ENCODE measurements at regions not wholly inside any gene's neighbourhood (a gene's known extent, or its start where the extent isn't known, plus 50 kb on each side); places are given as distances from the start of the nearest gene placed in this dataset.

- Histone ChIP-seq H3K4me1 (ENCODE audit: control insufficient read depth in 1 of 2, extremely low read depth in 1 of 2, insufficient read depth in 2 of 2, low read length in 2 of 2) (no peaks in the 10 kb centered on the region), H3K9me3 (no peaks in the 10 kb centered on the region), H3K27me3 (replicated peaks in 1 of 2; ENCODE audit: control insufficient read depth in 2 of 2, extremely low read depth in 1 of 2, insufficient read depth in 2 of 2, low read length in 1 of 2) (no peaks in the 10 kb centered on the region), H3K4me3 (ENCODE audit: control insufficient read depth in 1 of 2, extremely low read depth in 1 of 2, low read length in 1 of 2) (no peak overlapping the region), H3K36me3 (ENCODE audit: control insufficient read depth in 2 of 2, extremely low read depth in 1 of 2, insufficient read depth in 1 of 2, low read length in 1 of 2) (no peaks in the 10 kb centered on the region), H3K27ac (ENCODE audit: low read length) (no peak overlapping the region)
- no peaks in the 10 kb centered on the region for H3K27me3 Mint-ChIP-seq
- H3K4me1 Mint-ChIP-seq = no peaks in the 10 kb centered on the region
- H3K36me3 Mint-ChIP-seq = no peaks in the 10 kb centered on the region
- H3K4me3 Mint-ChIP-seq = no peak overlapping the region
- POLR2A ChIA-PET = no interaction called here
- CTCF ChIA-PET = no interaction called here
- H3K9me3 Mint-ChIP-seq = peaks cover 0 to 5% (median 2%) of the 10 kb centered on the region in 3 donors
- no peak overlapping the region for H3K27ac Mint-ChIP-seq
- DNase-seq (no peak), ATAC-seq (replicated peaks in 1 of 4) (no peak)
- WGBS (ENCODE audit: insufficient coverage) = no CpG with 5 or more reads among the region's 2 CpGs
Observed at GRCh38 chr2:13495051-13495450, 778.3 kb downstream of the TRIB2 start.

- Histone ChIP-seq H3K4me3 (ENCODE audit: control insufficient read depth in 1 of 2, extremely low read depth in 1 of 2, low read length in 1 of 2) (no peak overlapping the region), H3K27me3 (replicated peaks in 1 of 2; ENCODE audit: control insufficient read depth in 2 of 2, extremely low read depth in 1 of 2, insufficient read depth in 2 of 2, low read length in 1 of 2) (no peaks in the 10 kb centered on the region), H3K36me3 (ENCODE audit: control insufficient read depth in 2 of 2, extremely low read depth in 1 of 2, insufficient read depth in 1 of 2, low read length in 1 of 2) (no peaks in the 10 kb centered on the region), H3K9me3 (no peaks in the 10 kb centered on the region), H3K4me1 (ENCODE audit: control insufficient read depth in 1 of 2, extremely low read depth in 1 of 2, insufficient read depth in 2 of 2, low read length in 2 of 2) (no peaks in the 10 kb centered on the region), H3K27ac (ENCODE audit: low read length) (no peak overlapping the region)
- Mint-ChIP-seq H3K27ac (no peak overlapping the region), H3K27me3 (no peaks in the 10 kb centered on the region), H3K4me1 (no peaks in the 10 kb centered on the region), H3K4me3 (no peak overlapping the region), H3K36me3 (no peaks in the 10 kb centered on the region), H3K9me3 (no peaks in the 10 kb centered on the region)
- DNase-seq (no peak), ATAC-seq (replicated peaks in 1 of 4) (no peak)
- ChIA-PET CTCF (no interaction called here), POLR2A (no interaction called here)
- WGBS (ENCODE audit: insufficient coverage) = 60% methylated on average over 1 of the region's 1 CpG
Observed at GRCh38 chr2:13504808-13505207, 788.1 kb downstream of the TRIB2 start.

GRCh38 chr2:13508671-13509070, 791.9 kb downstream of the TRIB2 start:
- Mint-ChIP-seq H3K27me3 (no peaks in the 10 kb centered on the region), H3K4me3 (no peak overlapping the region), H3K36me3 (no peaks in the 10 kb centered on the region), H3K9me3 (no peaks in the 10 kb centered on the region), H3K27ac (no peak overlapping the region), H3K4me1 (no peaks in the 10 kb centered on the region)
- no CpG with 5 or more reads among the region's 1 CpG for WGBS (ENCODE audit: insufficient coverage)
- H3K4me1 ChIP-seq (ENCODE audit: control insufficient read depth in 1 of 2, extremely low read depth in 1 of 2, insufficient read depth in 2 of 2, low read length in 2 of 2) = no peaks in the 10 kb centered on the region
- H3K36me3 ChIP-seq (ENCODE audit: control insufficient read depth in 2 of 2, extremely low read depth in 1 of 2, insufficient read depth in 1 of 2, low read length in 1 of 2) = no peaks in the 10 kb centered on the region
- ChIA-PET POLR2A (no interaction called here), CTCF (no interaction called here)
- no peak overlapping the region for H3K4me3 ChIP-seq (ENCODE audit: control insufficient read depth in 1 of 2, extremely low read depth in 1 of 2, low read length in 1 of 2)
- H3K27me3 ChIP-seq (replicated peaks in 1 of 2; ENCODE audit: control insufficient read depth in 2 of 2, extremely low read depth in 1 of 2, insufficient read depth in 2 of 2, low read length in 1 of 2) = no peaks in the 10 kb centered on the region
- no peak for ATAC-seq (replicated peaks in 1 of 4)
- no peak overlapping the region for H3K27ac ChIP-seq (ENCODE audit: low read length)
- DNase-seq = no peak
- no peaks in the 10 kb centered on the region for H3K9me3 ChIP-seq

- Mint-ChIP-seq H3K4me1 (no peaks in the 10 kb centered on the region), H3K27ac (no peak overlapping the region), H3K4me3 (no peak overlapping the region), H3K9me3 (peaks cover 0 to 8% (median 3%) of the 10 kb centered on the region in 3 donors), H3K27me3 (no peaks in the 10 kb centered on the region), H3K36me3 (no peaks in the 10 kb centered on the region)
- Histone ChIP-seq H3K4me1 (ENCODE audit: control insufficient read depth in 1 of 2, extremely low read depth in 1 of 2, insufficient read depth in 2 of 2, low read length in 2 of 2) (no peaks in the 10 kb centered on the region), H3K27ac (ENCODE audit: low read length) (no peak overlapping the region), H3K36me3 (ENCODE audit: control insufficient read depth in 2 of 2, extremely low read depth in 1 of 2, insufficient read depth in 1 of 2, low read length in 1 of 2) (no peaks in the 10 kb centered on the region), H3K9me3 (no peaks in the 10 kb centered on the region), H3K4me3 (ENCODE audit: control insufficient read depth in 1 of 2, extremely low read depth in 1 of 2, low read length in 1 of 2) (no peak overlapping the region), H3K27me3 (replicated peaks in 1 of 2; ENCODE audit: control insufficient read depth in 2 of 2, extremely low read depth in 1 of 2, insufficient read depth in 2 of 2, low read length in 1 of 2) (no peaks in the 10 kb centered on the region)
- POLR2A ChIA-PET = no interaction called here
- WGBS (ENCODE audit: insufficient coverage) = no CpG with 5 or more reads among the region's 3 CpGs
- DNase-seq = no peak
- CTCF ChIA-PET = no interaction called here
- ATAC-seq (replicated peaks in 1 of 4) = no peak
Observed at GRCh38 chr2:13515254-13515653, 798.5 kb downstream of the TRIB2 start.

- Histone ChIP-seq H3K4me3 (ENCODE audit: control insufficient read depth in 1 of 2, extremely low read depth in 1 of 2, low read length in 1 of 2) (no peak overlapping the region), H3K27ac (ENCODE audit: low read length) (no peak overlapping the region), H3K9me3 (no peaks in the 10 kb centered on the region), H3K27me3 (replicated peaks in 1 of 2; ENCODE audit: control insufficient read depth in 2 of 2, extremely low read depth in 1 of 2, insufficient read depth in 2 of 2, low read length in 1 of 2) (no peaks in the 10 kb centered on the region), H3K36me3 (ENCODE audit: control insufficient read depth in 2 of 2, extremely low read depth in 1 of 2, insufficient read depth in 1 of 2, low read length in 1 of 2) (no peaks in the 10 kb centered on the region), H3K4me1 (ENCODE audit: control insufficient read depth in 1 of 2, extremely low read depth in 1 of 2, insufficient read depth in 2 of 2, low read length in 2 of 2) (no peaks in the 10 kb centered on the region)
- Mint-ChIP-seq H3K4me1 (no peaks in the 10 kb centered on the region), H3K9me3 (peaks cover 0 to 7% (median 0%) of the 10 kb centered on the region in 3 donors), H3K4me3 (no peak overlapping the region), H3K36me3 (no peaks in the 10 kb centered on the region), H3K27me3 (no peaks in the 10 kb centered on the region), H3K27ac (no peak overlapping the region)
- no peak for DNase-seq
- no peak for ATAC-seq (replicated peaks in 1 of 4)
- CTCF ChIA-PET = no interaction called here
- 100% methylated on average over 1 of the region's 6 CpGs for WGBS (ENCODE audit: insufficient coverage)
- POLR2A ChIA-PET = no interaction called here
Observed at GRCh38 chr2:13522096-13522495, 805.4 kb downstream of the TRIB2 start.

- WGBS (ENCODE audit: insufficient coverage) = 45% methylated on average over 2 of the region's 6 CpGs
- Mint-ChIP-seq H3K9me3 (peaks cover 0 to 7% (median 0%) of the 10 kb centered on the region in 3 donors), H3K27me3 (no peaks in the 10 kb centered on the region), H3K36me3 (no peaks in the 10 kb centered on the region), H3K27ac (no peak overlapping the region), H3K4me3 (no peak overlapping the region), H3K4me1 (no peaks in the 10 kb centered on the region)
- H3K9me3 ChIP-seq = no peaks in the 10 kb centered on the region
- ChIA-PET CTCF (no interaction called here), POLR2A (no interaction called here)
- no peaks in the 10 kb centered on the region for H3K4me1 ChIP-seq (ENCODE audit: control insufficient read depth in 1 of 2, extremely low read depth in 1 of 2, insufficient read depth in 2 of 2, low read length in 2 of 2)
- no peak for DNase-seq
- no peaks in the 10 kb centered on the region for H3K27me3 ChIP-seq (replicated peaks in 1 of 2; ENCODE audit: control insufficient read depth in 2 of 2, extremely low read depth in 1 of 2, insufficient read depth in 2 of 2, low read length in 1 of 2)
- no peak overlapping the region for H3K27ac ChIP-seq (ENCODE audit: low read length)
- H3K36me3 ChIP-seq (ENCODE audit: control insufficient read depth in 2 of 2, extremely low read depth in 1 of 2, insufficient read depth in 1 of 2, low read length in 1 of 2) = no peaks in the 10 kb centered on the region
- no peak overlapping the region for H3K4me3 ChIP-seq (ENCODE audit: control insufficient read depth in 1 of 2, extremely low read depth in 1 of 2, low read length in 1 of 2)
- no peak for ATAC-seq (replicated peaks in 1 of 4)
Observed at GRCh38 chr2:13522917-13523821, 806.4 kb downstream of the TRIB2 start.

- no peak for ATAC-seq (replicated peaks in 1 of 4)
Observed at GRCh38 chr2:13524492-13524891, 807.8 kb downstream of the TRIB2 start.

More at GRCh38 chr2:13524492-13524891, 807.8 kb downstream of the TRIB2 start:
- no peak for DNase-seq
- H3K36me3 Mint-ChIP-seq = no peaks in the 10 kb centered on the region
- Histone ChIP-seq H3K4me3 (ENCODE audit: control insufficient read depth in 1 of 2, extremely low read depth in 1 of 2, low read length in 1 of 2) (no peak overlapping the region), H3K4me1 (ENCODE audit: control insufficient read depth in 1 of 2, extremely low read depth in 1 of 2, insufficient read depth in 2 of 2, low read length in 2 of 2) (no peaks in the 10 kb centered on the region), H3K9me3 (no peaks in the 10 kb centered on the region), H3K27me3 (replicated peaks in 1 of 2; ENCODE audit: control insufficient read depth in 2 of 2, extremely low read depth in 1 of 2, insufficient read depth in 2 of 2, low read length in 1 of 2) (no peaks in the 10 kb centered on the region), H3K27ac (ENCODE audit: low read length) (no peak overlapping the region), H3K36me3 (ENCODE audit: control insufficient read depth in 2 of 2, extremely low read depth in 1 of 2, insufficient read depth in 1 of 2, low read length in 1 of 2) (no peaks in the 10 kb centered on the region)
- ChIA-PET CTCF (no interaction called here), POLR2A (no interaction called here)
- WGBS (ENCODE audit: insufficient coverage) = no CpG with 5 or more reads among the region's 1 CpG
- peaks cover 0 to 7% (median 0%) of the 10 kb centered on the region in 3 donors for H3K9me3 Mint-ChIP-seq
- H3K27me3 Mint-ChIP-seq = no peaks in the 10 kb centered on the region
- no peak overlapping the region for H3K27ac Mint-ChIP-seq
- no peak overlapping the region for H3K4me3 Mint-ChIP-seq
- H3K4me1 Mint-ChIP-seq = no peaks in the 10 kb centered on the region

Data from T-cell (primary cell).